Chondrocyte (in vitro differentiated cells): ENCODE measurements at regions not wholly inside any gene's neighbourhood (a gene's known extent, or its start where the extent isn't known, plus 50 kb on each side); places are given as distances from the start of the nearest gene placed in this dataset.

Experiments
- DNase-seq: peaks from one replicate; pipeline ENCODE4 v3.0.0; 2021; ENCODE audit warnings: mixed read lengths, low spot score
- H3K27ac Mint-ChIP-seq: one replicate; pipeline ENCODE4 v1.8.0; 2021; ENCODE audit warnings: mild to moderate bottlenecking, moderate library complexity, mixed read lengths; ENCODE audit not compliant: unreplicated experiment
- H3K27me3 Mint-ChIP-seq: 2 replicates; pipeline ENCODE4 v1.8.0; 2021; ENCODE audit warnings: low read depth, mixed read lengths
- H3K36me3 Mint-ChIP-seq: 2 replicates; pipeline ENCODE4 v1.8.0; 2021; ENCODE audit warnings: low read depth, mixed read lengths
- H3K4me1 Mint-ChIP-seq: 2 replicates; pipeline ENCODE4 v1.8.0; 2021; ENCODE audit warnings: low read depth, mild to moderate bottlenecking, mixed read lengths
- H3K4me3 Mint-ChIP-seq: one replicate; pipeline ENCODE4 v1.8.0; 2021; ENCODE audit warnings: mild to moderate bottlenecking, moderate library complexity, mixed read lengths; ENCODE audit not compliant: unreplicated experiment
- H3K9me3 Mint-ChIP-seq: 2 replicates; pipeline ENCODE4 v1.8.0; 2021; ENCODE audit warnings: low read depth, mixed read lengths
- TF ChIP-seq, protein P1 (sequence below): fragments of 200-600 bp; sonication (generic); IDR thresholded peaks from 2 replicates; pipeline ENCODE4 v1.5.0; 2021; ENCODE audit warnings: antibody characterized with exemption, mild to moderate bottlenecking, moderate library complexity

DNA sequence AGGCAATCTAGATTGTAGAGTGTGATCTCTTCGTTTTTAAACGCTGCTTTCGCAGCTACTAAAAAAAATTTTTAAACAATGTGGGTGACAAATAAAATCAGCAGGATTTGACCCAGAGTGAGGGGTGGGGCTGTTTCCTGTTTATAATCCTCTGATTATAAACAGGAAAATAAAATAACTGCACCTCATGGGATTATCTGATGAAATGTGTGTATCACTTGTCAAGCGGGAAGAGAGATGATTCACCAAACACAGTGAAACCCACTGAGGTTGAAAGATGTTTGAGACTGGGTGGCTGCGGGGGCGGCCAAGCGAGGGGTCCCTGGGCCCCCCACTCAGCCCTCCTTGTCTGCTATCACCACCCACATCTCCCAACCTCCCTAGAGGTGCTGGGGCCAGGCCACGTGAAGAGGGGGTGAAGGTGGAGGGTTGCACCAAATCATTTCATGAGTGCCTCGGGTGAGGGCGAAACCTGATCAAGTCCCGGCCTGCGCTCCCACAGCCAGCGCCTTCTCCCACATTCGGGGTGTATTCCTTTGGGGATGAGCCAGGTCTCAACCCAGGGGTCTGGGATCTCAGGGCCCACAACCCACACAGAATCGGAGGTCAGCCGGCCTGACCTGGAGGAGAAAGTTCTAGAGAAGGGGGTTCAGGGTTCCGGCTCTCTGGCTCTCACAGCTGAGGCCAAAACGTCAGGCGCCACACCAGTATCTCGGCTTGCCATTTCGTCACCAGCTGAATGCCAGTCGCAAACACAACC lies 212.5 kb downstream of the BMP7 start:
- H3K4me3 Mint-ChIP-seq, result no peak overlapping the region
- TF ChIP-seq, protein P1, sequence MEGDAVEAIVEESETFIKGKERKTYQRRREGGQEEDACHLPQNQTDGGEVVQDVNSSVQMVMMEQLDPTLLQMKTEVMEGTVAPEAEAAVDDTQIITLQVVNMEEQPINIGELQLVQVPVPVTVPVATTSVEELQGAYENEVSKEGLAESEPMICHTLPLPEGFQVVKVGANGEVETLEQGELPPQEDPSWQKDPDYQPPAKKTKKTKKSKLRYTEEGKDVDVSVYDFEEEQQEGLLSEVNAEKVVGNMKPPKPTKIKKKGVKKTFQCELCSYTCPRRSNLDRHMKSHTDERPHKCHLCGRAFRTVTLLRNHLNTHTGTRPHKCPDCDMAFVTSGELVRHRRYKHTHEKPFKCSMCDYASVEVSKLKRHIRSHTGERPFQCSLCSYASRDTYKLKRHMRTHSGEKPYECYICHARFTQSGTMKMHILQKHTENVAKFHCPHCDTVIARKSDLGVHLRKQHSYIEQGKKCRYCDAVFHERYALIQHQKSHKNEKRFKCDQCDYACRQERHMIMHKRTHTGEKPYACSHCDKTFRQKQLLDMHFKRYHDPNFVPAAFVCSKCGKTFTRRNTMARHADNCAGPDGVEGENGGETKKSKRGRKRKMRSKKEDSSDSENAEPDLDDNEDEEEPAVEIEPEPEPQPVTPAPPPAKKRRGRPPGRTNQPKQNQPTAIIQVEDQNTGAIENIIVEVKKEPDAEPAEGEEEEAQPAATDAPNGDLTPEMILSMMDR, result no peak
- no peaks in the 10 kb centered on the region for H3K9me3 Mint-ChIP-seq
- no peak overlapping the region for H3K27ac Mint-ChIP-seq
- H3K4me1 Mint-ChIP-seq, result peaks cover 5% of the 10 kb centered on the region
- H3K36me3 Mint-ChIP-seq, result no peaks in the 10 kb centered on the region
- H3K27me3 Mint-ChIP-seq, result no peaks in the 10 kb centered on the region
- DNase-seq, result no peak

GRCh38 chr20:57055345-57055744 lies 211.1 kb downstream of the BMP7 start:
- H3K27ac Mint-ChIP-seq, result no peak overlapping the region

GRCh38 chr20:57056651-57057050 lies 209.8 kb downstream of the BMP7 start:
- Mint-ChIP-seq H3K27ac (no peak overlapping the region), H3K36me3 (no peaks in the 10 kb centered on the region), H3K4me3 (no peak overlapping the region), H3K9me3 (no peaks in the 10 kb centered on the region), H3K27me3 (no peaks in the 10 kb centered on the region), H3K4me1 (peaks cover 9% of the 10 kb centered on the region)
- TF ChIP-seq, protein P1, result no peak
- no peak for DNase-seq

More at GRCh38 chr20:57055345-57055744, 211.1 kb downstream of the BMP7 start:
- no peaks in the 10 kb centered on the region for H3K27me3 Mint-ChIP-seq
- H3K36me3 Mint-ChIP-seq, result no peaks in the 10 kb centered on the region
- H3K9me3 Mint-ChIP-seq, result no peaks in the 10 kb centered on the region
- H3K4me1 Mint-ChIP-seq, result peaks cover 6% of the 10 kb centered on the region
- TF ChIP-seq, protein P1, result no peak
- no peak for DNase-seq
- no peak overlapping the region for H3K4me3 Mint-ChIP-seq

DNA sequence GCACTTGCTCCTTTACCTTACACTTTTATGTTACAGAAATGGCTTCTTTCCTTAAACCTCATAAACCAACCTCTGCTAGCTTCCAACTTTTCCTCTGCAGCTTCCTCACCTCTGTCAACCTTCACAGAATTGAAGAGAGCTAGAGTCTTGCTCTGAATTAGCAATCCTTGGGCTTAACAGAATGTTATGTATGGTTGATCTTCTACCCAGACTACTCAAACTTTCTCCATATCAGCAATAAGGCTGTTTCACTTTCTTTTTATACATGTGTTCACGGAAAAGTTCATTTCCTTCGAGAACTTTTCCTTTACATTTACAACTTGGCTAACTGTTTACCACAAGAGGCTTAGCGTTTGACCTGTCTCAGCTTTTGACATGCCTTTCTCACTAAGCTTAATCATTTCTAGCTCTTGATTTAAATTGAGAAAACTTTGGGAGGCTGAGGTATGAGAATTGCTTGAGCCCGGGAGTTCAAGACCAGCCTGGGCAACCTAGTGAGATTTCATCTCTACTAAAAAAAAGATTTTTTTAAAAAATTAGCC lies 207.3 kb downstream of the BMP7 start:
- H3K27ac Mint-ChIP-seq, result no peak overlapping the region
- no peaks in the 10 kb centered on the region for H3K36me3 Mint-ChIP-seq
- no peak overlapping the region for H3K4me3 Mint-ChIP-seq
- no peaks in the 10 kb centered on the region for H3K27me3 Mint-ChIP-seq
- no peak for DNase-seq
- TF ChIP-seq, protein P1, result no peak
- H3K9me3 Mint-ChIP-seq, result no peaks in the 10 kb centered on the region
- H3K4me1 Mint-ChIP-seq, result peaks cover 9% of the 10 kb centered on the region

GRCh38 chr20:57060407-57061050 lies 205.9 kb downstream of the BMP7 start:
- no peak overlapping the region for H3K27ac Mint-ChIP-seq
- no peak overlapping the region for H3K4me3 Mint-ChIP-seq
- peaks cover 16% of the 10 kb centered on the region for H3K4me1 Mint-ChIP-seq
- H3K36me3 Mint-ChIP-seq, result no peaks in the 10 kb centered on the region
- no peaks in the 10 kb centered on the region for H3K9me3 Mint-ChIP-seq
- H3K27me3 Mint-ChIP-seq, result no peaks in the 10 kb centered on the region
- peak; percentile 37 for DNase-seq
- TF ChIP-seq, protein P1, result no peak
